Panc1 (cell line): ENCODE measurements at regions not wholly inside any gene's neighbourhood (a gene's known extent, or its start where the extent isn't known, plus 50 kb on each side); places are given as distances from the start of the nearest gene placed in this dataset.

Source experiments
- ATAC-seq: fragments of 200-7000 bp; cut with Tn5 transposase; 2 replicates; pipeline ENCODE4 v1.9.1; 2020; ENCODE audit warnings: mild to moderate bottlenecking, moderate library complexity
- BruUV-seq: library from RNA; stranded (reverse); fragments of 400-500 nt; replicated peaks from 2 replicates; lab custom pipeline; 2021; lab: Mats Ljungman, UMichigan
- CTCF ChIA-PET: fragments of 300-600 bp; sonication (Branson Sonifier 250); formaldehyde crosslinking; loops from one replicate; lab custom pipeline; 2022; ENCODE audit warnings: antibody characterized with exemption; lab: Charles Lee
- POLR2A ChIA-PET: fragments of 300-600 bp; sonication (Branson Sonifier 250); formaldehyde crosslinking; loops from one replicate; lab custom pipeline; 2022; ENCODE audit warnings: antibody characterized with exemption; lab: Charles Lee
- DNase-seq: peaks from one replicate; pipeline ENCODE4 v3.0.0-alpha.2; 2010; ENCODE audit warnings: low read depth, low spot score
- H3K27ac ChIP-seq: 2 replicates; pipeline ENCODE4 v1.5.1; 2011; ENCODE audit warnings: mild to moderate bottlenecking, low read length, inconsistent platforms
- H3K27me3 ChIP-seq: fragments of 200-500 bp; sonication (Bioruptor generic); 2 replicates; pipeline ENCODE4 v1.6.0; 2014; ENCODE audit warnings: low read length, inconsistent platforms; ENCODE audit not compliant: control insufficient read depth, insufficient read depth
- H3K36me3 ChIP-seq: fragments of 200-500 bp; sonication (Bioruptor generic); 2 replicates; pipeline ENCODE4 v1.5.1; 2014; ENCODE audit warnings: inconsistent platforms, mild to moderate bottlenecking, low read length, moderate library complexity; ENCODE audit not compliant: control insufficient read depth, insufficient read depth
- H3K4me1 ChIP-seq: 2 replicates; pipeline ENCODE4 v1.5.1; 2011; ENCODE audit warnings: inconsistent platforms, mild to moderate bottlenecking, low read length, moderate library complexity; ENCODE audit not compliant: control insufficient read depth, insufficient read depth
- H3K4me3 ChIP-seq, 2 experiments: 2 replicates each; pipeline ENCODE4 v1.5.1; 2011 to 2012; ENCODE audit warnings: low read depth in 2 of 2, low read length in 2 of 2, mild to moderate bottlenecking in 2 of 2, inconsistent platforms in 1 of 2, moderate library complexity in 1 of 2
- H3K9me3 ChIP-seq: fragments of 200-500 bp; sonication (Bioruptor generic); 2 replicates; pipeline ENCODE4 v1.5.1; 2014; ENCODE audit warnings: low read depth, mild to moderate bottlenecking, inconsistent platforms, low read length, moderate library complexity; ENCODE audit not compliant: control insufficient read depth, insufficient read depth
- CTCF ChIP-seq: fragments of 450-650 bp; IDR thresholded peaks from 2 replicates; pipeline ENCODE4 v1.5.1; 2017; ENCODE audit warnings: mild to moderate bottlenecking
- POLR2AphosphoS5 ChIP-seq: IDR thresholded peaks from 2 replicates; pipeline ENCODE4 v1.6.1; 2012; ENCODE audit warnings: mild to moderate bottlenecking, low read depth, low read length, moderate library complexity
- REST ChIP-seq, 2 experiments: IDR thresholded peaks; 2 replicates each; pipeline ENCODE4 v1.6.1; 2011 to 2012; ENCODE audit warnings: low read depth in 2 of 2, control low read depth in 1 of 2, low read length in 1 of 2, mild to moderate bottlenecking in 1 of 2, moderate library complexity in 1 of 2; ENCODE audit not compliant: insufficient read depth in 1 of 2
- SIN3A ChIP-seq: IDR thresholded peaks from 2 replicates; pipeline ENCODE4 v1.6.1; 2012; ENCODE audit warnings: low read depth, mild to moderate bottlenecking, low read length, moderate library complexity, borderline replicate concordance; ENCODE audit not compliant: insufficient read depth
- TCF7L2 ChIP-seq: IDR thresholded peaks from 2 replicates; pipeline ENCODE4 v1.6.1; 2011; ENCODE audit warnings: mild to moderate bottlenecking, low read depth, low read length, inconsistent platforms
- in situ Hi-C: cut with HindIII; loops from 2 replicates; pipeline ENCODE4 v1.10.0; 2016; ENCODE audit warnings: low sequenced_read_pairs, low pct_unique_long_range_greater_than_20kb
- intact Hi-C: fragments of 100-400 bp; cut with micrococcal nuclease; formaldehyde crosslinking; loops from one replicate; pipeline ENCODE4 v1.10.0; 2022; ENCODE audit not compliant: unreplicated experiment

- no peak for ATAC-seq
- in situ Hi-C loops (no loop called here), intact Hi-C loops (no loop called here)
- CTCF ChIA-PET, result no interaction called here
- no peaks in the 10 kb centered on the region for H3K36me3 ChIP-seq
- no peaks in the 10 kb centered on the region for H3K9me3 ChIP-seq
- no peak overlapping the region for H3K27ac ChIP-seq
- no peak overlapping the region for H3K4me3 ChIP-seq
- H3K27me3 ChIP-seq, result no peaks in the 10 kb centered on the region
- POLR2A ChIA-PET, result no interaction called here
- no TSS peak for BruUV-seq
- no peaks in the 10 kb centered on the region for H3K4me1 ChIP-seq
- no peak for TF ChIP-seq SIN3A
- TF ChIP-seq CTCF, result no peak
- TF ChIP-seq TCF7L2, result no peak
- no peak for TF ChIP-seq POLR2AphosphoS5
- no peak for TF ChIP-seq REST (IDR thresholded peaks at IDR 0.05; ENCODE audit: insufficient read depth in 1 of 2, low read depth in 2 of 2, low read length in 1 of 2)
- DNase-seq, result no peak
Observed at GRCh38 chr5:52624291-52624690, 163.4 kb upstream of the ITGA1 start.

GRCh38 chr5:52626312-52626711, 161.4 kb upstream of the ITGA1 start:
- H3K36me3 ChIP-seq, result no peaks in the 10 kb centered on the region
- no peaks in the 10 kb centered on the region for H3K4me1 ChIP-seq
- in situ Hi-C loops, result no loop called here
- H3K27ac ChIP-seq, result no peak overlapping the region
- intact Hi-C loops, result no loop called here
- ATAC-seq, result no peak
- H3K27me3 ChIP-seq, result no peaks in the 10 kb centered on the region
- TF ChIP-seq POLR2AphosphoS5, result no peak
- POLR2A ChIA-PET, result no interaction called here
- BruUV-seq, result no TSS peak
- no peak overlapping the region for H3K4me3 ChIP-seq
- no peaks in the 10 kb centered on the region for H3K9me3 ChIP-seq
- DNase-seq, result no peak
- CTCF ChIA-PET, result no interaction called here

GRCh38 chr5:52627740-52628139, 160.0 kb upstream of the ITGA1 start:
- DNase-seq, result no peak
- intact Hi-C loops, result no loop called here
- ChIA-PET POLR2A (no interaction called here), CTCF (no interaction called here)
- Histone ChIP-seq H3K9me3 (no peaks in the 10 kb centered on the region), H3K27me3 (no peaks in the 10 kb centered on the region), H3K27ac (no peak overlapping the region), H3K4me1 (no peaks in the 10 kb centered on the region), H3K4me3 (no peak overlapping the region), H3K36me3 (no peaks in the 10 kb centered on the region)
- ATAC-seq, result no peak
- in situ Hi-C loops, result no loop called here
- TF ChIP-seq TCF7L2 (no peak), POLR2AphosphoS5 (no peak), CTCF (no peak), SIN3A (no peak), REST (IDR thresholded peaks at IDR 0.05; ENCODE audit: insufficient read depth in 1 of 2, low read depth in 2 of 2, low read length in 1 of 2) (no peak)
- BruUV-seq, result no TSS peak
